Nephron progenitor cell (in vitro differentiated cells): ENCODE measurements at regions not wholly inside any gene's neighbourhood (a gene's known extent, or its start where the extent isn't known, plus 50 kb on each side); places are given as distances from the start of the nearest gene placed in this dataset.

Experiments used
- DNase-seq: peaks from one replicate; pipeline ENCODE4 v3.0.0; 2021
- H3K27ac Mint-ChIP-seq: 2 replicates; pipeline ENCODE4 v1.8.0; 2021; ENCODE audit warnings: mild to moderate bottlenecking, moderate library complexity, mixed read lengths
- H3K27me3 Mint-ChIP-seq: 2 replicates; pipeline ENCODE4 v1.8.0; 2021; ENCODE audit warnings: mild to moderate bottlenecking, low read depth, mixed read lengths; ENCODE audit not compliant: poor library complexity
- H3K36me3 Mint-ChIP-seq: 2 replicates; pipeline ENCODE4 v1.8.0; 2021; ENCODE audit warnings: low read depth, mixed read lengths
- H3K4me1 Mint-ChIP-seq: 2 replicates; pipeline ENCODE4 v1.8.0; 2021; ENCODE audit warnings: mixed read lengths
- H3K4me3 Mint-ChIP-seq: 2 replicates; pipeline ENCODE4 v1.8.0; 2021; ENCODE audit warnings: mild to moderate bottlenecking, moderate library complexity, mixed read lengths
- H3K9me3 Mint-ChIP-seq: 2 replicates; pipeline ENCODE4 v1.8.0; 2021; ENCODE audit warnings: mild to moderate bottlenecking, moderate library complexity, mixed read lengths
- CTCF ChIP-seq: fragments of 200-600 bp; sonication (generic); IDR thresholded peaks from 2 replicates; pipeline ENCODE4 v1.5.0; 2021; ENCODE audit warnings: antibody characterized with exemption

GRCh38 chr3:176663837-176664831, 533.1 kb downstream of the TBL1XR1 start:
- DNase-seq = no peak

GRCh38 chr3:176663387-176663786, 533.9 kb downstream of the TBL1XR1 start:
- Mint-ChIP-seq H3K27me3 (no peaks in the 10 kb centered on the region), H3K9me3 (peaks cover 5% of the 10 kb centered on the region), H3K4me1 (no peaks in the 10 kb centered on the region), H3K27ac (no peak overlapping the region), H3K4me3 (no peak overlapping the region), H3K36me3 (no peaks in the 10 kb centered on the region)
- DNase-seq = no peak
- TF ChIP-seq CTCF = no peak

More at GRCh38 chr3:176663837-176664831, 533.1 kb downstream of the TBL1XR1 start:
- Mint-ChIP-seq H3K4me1 (no peaks in the 10 kb centered on the region), H3K27ac (peak overlapping the region; percentile 68), H3K36me3 (no peaks in the 10 kb centered on the region), H3K27me3 (no peaks in the 10 kb centered on the region), H3K4me3 (no peak overlapping the region), H3K9me3 (peaks cover 12% of the 10 kb centered on the region)
- TF ChIP-seq CTCF = peak; percentile 18

- DNase-seq = no peak
- no peaks in the 10 kb centered on the region for H3K27me3 Mint-ChIP-seq
These were observed 535.8 kb downstream of the TBL1XR1 start for GRCh38 chr3:176661432-176661964.

GRCh38 chr3:176655404-176656094, 541.7 kb downstream of the TBL1XR1 start:
- H3K4me3 Mint-ChIP-seq = no peak overlapping the region
- no peak for TF ChIP-seq CTCF
- no peaks in the 10 kb centered on the region for H3K36me3 Mint-ChIP-seq
- no peaks in the 10 kb centered on the region for H3K4me1 Mint-ChIP-seq
- no peaks in the 10 kb centered on the region for H3K27me3 Mint-ChIP-seq
- H3K27ac Mint-ChIP-seq = no peak overlapping the region
- H3K9me3 Mint-ChIP-seq = no peaks in the 10 kb centered on the region
- DNase-seq = no peak

More at GRCh38 chr3:176661432-176661964, 535.8 kb downstream of the TBL1XR1 start:
- no peak overlapping the region for H3K27ac Mint-ChIP-seq
- H3K9me3 Mint-ChIP-seq = no peaks in the 10 kb centered on the region
- H3K4me3 Mint-ChIP-seq = no peak overlapping the region
- H3K36me3 Mint-ChIP-seq = no peaks in the 10 kb centered on the region
- no peaks in the 10 kb centered on the region for H3K4me1 Mint-ChIP-seq
- no peak for TF ChIP-seq CTCF

GRCh38 chr3:176651622-176652021, 545.7 kb downstream of the TBL1XR1 start:
- H3K36me3 Mint-ChIP-seq = no peaks in the 10 kb centered on the region
- H3K27ac Mint-ChIP-seq = no peak overlapping the region
- no peak overlapping the region for H3K4me3 Mint-ChIP-seq
- no peak for TF ChIP-seq CTCF
- H3K27me3 Mint-ChIP-seq = no peaks in the 10 kb centered on the region
- no peaks in the 10 kb centered on the region for H3K4me1 Mint-ChIP-seq
- no peak for DNase-seq
- H3K9me3 Mint-ChIP-seq = no peaks in the 10 kb centered on the region
